ENCODE measurements at regions not wholly inside any gene's neighbourhood (a gene's known extent, or its start where the extent isn't known, plus 50 kb on each side); places are given as distances from the start of the nearest gene placed in this dataset.

DNA sequence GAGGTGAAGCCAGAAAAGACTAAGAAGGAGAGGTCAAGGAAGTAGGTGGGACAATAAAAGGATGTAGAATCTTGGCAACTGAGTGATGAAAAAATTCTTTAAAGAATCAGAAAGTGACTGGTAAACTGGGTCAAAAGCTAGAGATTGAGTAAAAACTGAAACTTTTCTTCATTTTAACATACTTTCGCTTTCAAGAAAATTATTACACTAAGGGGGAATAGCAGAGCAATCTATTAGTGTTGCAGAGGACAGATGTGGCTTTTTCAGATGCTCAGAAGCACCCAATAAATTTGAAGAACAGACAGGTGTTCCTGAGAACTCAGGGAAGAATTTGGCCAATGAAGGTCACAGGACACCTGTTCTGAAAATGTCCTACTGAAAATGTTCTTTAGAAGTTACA is 805.4 kb upstream of the ALCAM start:
- H2BK120ac ChIP-seq (ENCODE audit: low read depth, low read length, poor library complexity, severe bottlenecking) = no peak overlapping the region
- H2BK20ac ChIP-seq (ENCODE audit: low read depth, low read length, poor library complexity, severe bottlenecking) = no peak overlapping the region
- no CpG with 5 or more reads among the region's 1 CpG for WGBS (ENCODE audit: extremely low coverage, insufficient read length, low lambda C conversion rate)
- H3K56ac ChIP-seq (ENCODE audit: insufficient read length, low read depth, low read length) = no peak overlapping the region
- H2AFZ ChIP-seq (ENCODE audit: low read length) = no peak overlapping the region
- TF ChIP-seq CTCF (conservative IDR thresholded peaks at IDR 0.05) = no peak
- H3K36me3 Mint-ChIP-seq (ENCODE audit: insufficient read depth in 1 of 3, low read depth in 3 of 3) = peaks cover 4 to 18% (median 11%) of the 10 kb centered on the region in 3 experiments; a peak in 6 of 7 replicates
- H3K14ac ChIP-seq (ENCODE audit: insufficient read depth, low read length) = no peak overlapping the region
- H3K4me1 ChIP-seq (ENCODE audit: insufficient read depth, low read length) = no peaks in the 10 kb centered on the region
- no peak overlapping the region for H3K27ac Mint-ChIP-seq
- no peak for DNase-seq
- H3T11ph ChIP-seq (ENCODE audit: low read length) = no peak overlapping the region
- no peak overlapping the region for H3K23ac ChIP-seq (ENCODE audit: insufficient read length, low read depth, low read length)
- H4K20me1 ChIP-seq (ENCODE audit: control insufficient read depth, insufficient read depth, insufficient read length) = no peaks in the 10 kb centered on the region
- no peak overlapping the region for H2BK5ac ChIP-seq (ENCODE audit: insufficient read length, low read length)
- H3K79me1 ChIP-seq (ENCODE audit: insufficient read depth, low read depth, low read length, poor library complexity, severe bottlenecking) = no peaks in the 10 kb centered on the region
- no peak overlapping the region for H3K4ac ChIP-seq (ENCODE audit: low read depth, low read length)
- H3K79me2 ChIP-seq (ENCODE audit: insufficient read depth, low read length) = no peaks in the 10 kb centered on the region
- no peak overlapping the region for H3K18ac ChIP-seq (ENCODE audit: insufficient read length, low read depth, low read length)
- H3K9me3 Mint-ChIP-seq = peaks cover 2 to 7% of the 10 kb centered on the region in 2 experiments; a peak in 4 of 5 replicates
- H3K27me3 Mint-ChIP-seq (ENCODE audit: low read depth) = no peaks in the 10 kb centered on the region
- no peak overlapping the region for H2AK5ac ChIP-seq (ENCODE audit: insufficient read length, low read length)
- H4K5ac ChIP-seq (ENCODE audit: insufficient read length, low read depth, low read length) = no peak overlapping the region
- H2BK15ac ChIP-seq (ENCODE audit: low read depth, low read length) = no peak overlapping the region
- H4K8ac ChIP-seq (replicated peaks; ENCODE audit: insufficient read length, low read depth, low read length) = no peak overlapping the region
- H4K91ac ChIP-seq (ENCODE audit: insufficient read length, low read depth, low read length) = no peak overlapping the region
- H3K23me2 ChIP-seq (ENCODE audit: insufficient read length, low read depth, low read length, poor library complexity, severe bottlenecking) = no peaks in the 10 kb centered on the region
- H3K9ac ChIP-seq (ENCODE audit: extremely low read depth, insufficient read length, low read length) = no peak overlapping the region
- H3K4me1 Mint-ChIP-seq = peaks cover 4 to 7% of the 10 kb centered on the region in 2 experiments; a peak in 3 of 4 replicates
- no peaks in the 10 kb centered on the region for H3K9me3 ChIP-seq (ENCODE audit: control insufficient read depth, low read depth, low read length)
- no peak overlapping the region for H3K27ac ChIP-seq (ENCODE audit: insufficient read length, low read depth, low read length)
- H3K4me3 Mint-ChIP-seq = no peak overlapping the region
- H2BK12ac ChIP-seq (ENCODE audit: insufficient read length, low read depth, low read length) = no peak overlapping the region
- no peak overlapping the region for H3K4me2 ChIP-seq (ENCODE audit: insufficient read depth, insufficient read length, low read length)
- H3K27me3 ChIP-seq (ENCODE audit: insufficient read depth, low read length) = no peaks in the 10 kb centered on the region
